NCI-H345 treated with DMSO at 0.1 percent for 48 hours (cell line): ENCODE measurements at regions not wholly inside any gene's neighbourhood (a gene's known extent, or its start where the extent isn't known, plus 50 kb on each side); places are given as distances from the start of the nearest gene placed in this dataset.
"Not testable (repeated sequence)": the region's sequence is repeated elsewhere in the genome, so short reads cannot be mapped to it uniquely, and the experiment has no call there.

Experiments
- DNase-seq: peaks from one replicate; lab custom pipeline; 2025; ENCODE audit not compliant: unreplicated experiment; lab: John Stamatoyannopoulos, UW

GRCh38 chr16:72657791-72658190 is 390.1 kb downstream of the ZFHX3 start:
- DNase-seq = no peak

GRCh38 chr16:72657164-72657563 is 390.8 kb downstream of the ZFHX3 start:
- DNase-seq = no peak

- DNase-seq = no peak
These were observed 393.4 kb downstream of the ZFHX3 start for GRCh38 chr16:72654535-72654934.

GRCh38 chr16:72649254-72649944 is 398.5 kb downstream of the ZFHX3 start:
- DNase-seq = no peak

GRCh38 chr16:72646615-72647014 is 401.3 kb downstream of the ZFHX3 start:
- no peak for DNase-seq

- no peak for DNase-seq
These were observed 402.4 kb downstream of the ZFHX3 start for GRCh38 chr16:72645538-72645937.

- no peak for DNase-seq
These were observed 403.0 kb downstream of the ZFHX3 start for GRCh38 chr16:72644911-72645310.

- no peak for DNase-seq
These were observed 408.4 kb downstream of the ZFHX3 start for GRCh38 chr16:72639494-72639893.

- DNase-seq = no peak
These were observed 410.6 kb downstream of the ZFHX3 start for GRCh38 chr16:72637306-72637705.

GRCh38 chr16:72635694-72636093 is 412.2 kb downstream of the ZFHX3 start:
- DNase-seq = no peak

GRCh38 chr16:72635104-72635503 is 412.8 kb downstream of the ZFHX3 start:
- DNase-seq = no peak

GRCh38 chr16:72627182-72627896 is 420.6 kb downstream of the ZFHX3 start:
- DNase-seq = not testable (repeated sequence)

GRCh38 chr16:72626623-72627022 is 421.3 kb downstream of the ZFHX3 start:
- no peak for DNase-seq

GRCh38 chr16:72621651-72622050 is 426.3 kb downstream of the ZFHX3 start:
- DNase-seq = no peak

GRCh38 chr16:72620853-72621252 is 427.1 kb downstream of the ZFHX3 start:
- DNase-seq = no peak

- no peak for DNase-seq
These were observed 427.6 kb downstream of the ZFHX3 start for GRCh38 chr16:72620348-72620747.

GRCh38 chr16:72615856-72616255 is 432.1 kb downstream of the ZFHX3 start:
- no peak for DNase-seq

- DNase-seq = no peak
These were observed 435.2 kb downstream of the ZFHX3 start for GRCh38 chr16:72612718-72613117.

GRCh38 chr16:72612256-72612655 is 435.7 kb downstream of the ZFHX3 start:
- no peak for DNase-seq

GRCh38 chr16:72609933-72610332 is 438.0 kb upstream of the PMFBP1 start:
- DNase-seq = no peak

- DNase-seq = no peak
These were observed 437.1 kb upstream of the PMFBP1 start for GRCh38 chr16:72609066-72609465.

- DNase-seq = no peak
These were observed 432.4 kb upstream of the PMFBP1 start for GRCh38 chr16:72604375-72604774.

GRCh38 chr16:72602499-72602898 is 430.5 kb upstream of the PMFBP1 start:
- no peak for DNase-seq
